GM23338 (cell line): ENCODE measurements at regions not wholly inside any gene's neighbourhood (a gene's known extent, or its start where the extent isn't known, plus 50 kb on each side); places are given as distances from the start of the nearest gene placed in this dataset.

Experiments
- ATAC-seq: fragments of 200-7000 bp; cut with Tn5 transposase; 3 replicates; pipeline ENCODE4 v1.9.1; 2020
- DNase-seq: peaks from one replicate; pipeline ENCODE4 v3.0.0-alpha.2; 2015; ENCODE audit warnings: low spot score
- H2AFZ ChIP-seq: fragments of 200-600 bp; sonication (generic); 2 replicates; pipeline ENCODE4 v1.8.0; 2016; ENCODE audit warnings: antibody characterized with exemption, mild to moderate bottlenecking, moderate library complexity
- H3F3A ChIP-seq: fragments of 200-600 bp; sonication (generic); replicated peaks from 2 replicates; pipeline ENCODE4 v1.8.0; 2017; ENCODE audit warnings: antibody characterized with exemption, mixed run types, low read depth
- H3K27ac ChIP-seq: fragments of 200-600 bp; sonication (generic); 2 replicates; pipeline ENCODE4 v1.6.1; 2016; ENCODE audit warnings: low read depth
- H3K27me3 ChIP-seq: fragments of 200-600 bp; sonication (generic); 2 replicates; pipeline ENCODE4 v1.8.0; 2016; ENCODE audit warnings: mild to moderate bottlenecking, mixed run types, moderate library complexity; ENCODE audit not compliant: insufficient read depth
- H3K36me3 ChIP-seq: fragments of 200-600 bp; sonication (generic); 2 replicates; pipeline ENCODE4 v1.8.0; 2016; ENCODE audit warnings: mild to moderate bottlenecking; ENCODE audit not compliant: insufficient read depth
- H3K4me1 ChIP-seq: fragments of 200-600 bp; sonication (generic); 2 replicates; pipeline ENCODE4 v1.8.0; 2016; ENCODE audit warnings: mild to moderate bottlenecking, moderate library complexity; ENCODE audit not compliant: insufficient read depth
- H3K4me2 ChIP-seq: fragments of 200-600 bp; sonication (generic); 2 replicates; pipeline ENCODE4 v1.7.1; 2017; ENCODE audit warnings: mixed run types
- H3K4me3 ChIP-seq: fragments of 200-600 bp; sonication (generic); 2 replicates; pipeline ENCODE4 v1.6.1; 2016; ENCODE audit warnings: mixed run types
- H3K79me2 ChIP-seq: fragments of 200-600 bp; sonication (generic); replicated peaks from 2 replicates; pipeline ENCODE4 v1.8.0; 2017; ENCODE audit warnings: mild to moderate bottlenecking; ENCODE audit not compliant: insufficient read depth
- H3K9me2 ChIP-seq: fragments of 200-600 bp; sonication (generic); 2 replicates; pipeline ENCODE4 v1.8.0; 2017; ENCODE audit not compliant: insufficient read depth
- H4K20me1 ChIP-seq: fragments of 200-600 bp; sonication (generic); replicated peaks from 2 replicates; pipeline ENCODE4 v1.8.0; 2017; ENCODE audit warnings: mild to moderate bottlenecking; ENCODE audit not compliant: insufficient read depth
- H3K27ac Mint-ChIP-seq: 2 replicates; pipeline ENCODE4 v1.8.0; 2020; ENCODE audit warnings: inconsistent platforms, mild to moderate bottlenecking, moderate library complexity, mixed read lengths
- H3K27me3 Mint-ChIP-seq: 3 replicates; pipeline ENCODE4 v1.8.0; 2022; ENCODE audit warnings: low read depth, mild to moderate bottlenecking, moderate library complexity, mixed read lengths, inconsistent platforms; ENCODE audit not compliant: insufficient read depth, poor library complexity
- H3K36me3 Mint-ChIP-seq: 3 replicates; pipeline ENCODE4 v1.8.0; 2021; ENCODE audit warnings: low read depth, mild to moderate bottlenecking, inconsistent platforms, moderate library complexity, mixed read lengths
- H3K4me1 Mint-ChIP-seq: 3 replicates; pipeline ENCODE4 v1.8.0; 2020; ENCODE audit warnings: mild to moderate bottlenecking, inconsistent platforms, mixed read lengths
- H3K4me3 Mint-ChIP-seq: 3 replicates; pipeline ENCODE4 v1.8.0; 2021; ENCODE audit warnings: moderate library complexity, mild to moderate bottlenecking, inconsistent platforms, mixed read lengths
- H3K9me3 Mint-ChIP-seq: 3 replicates; pipeline ENCODE4 v1.8.0; 2020; ENCODE audit warnings: moderate library complexity, mild to moderate bottlenecking, inconsistent platforms, mixed read lengths
- CREB1 ChIP-seq: fragments of 250-450 bp; sonication (Bioruptor Pico); IDR thresholded peaks from 2 replicates; pipeline ENCODE4 v1.5.0; 2020; ENCODE audit warnings: low read depth, mild to moderate bottlenecking, moderate library complexity
- EZH2 ChIP-seq: fragments of 200-600 bp; sonication (generic); IDR thresholded peaks from one replicate; pipeline ENCODE4 v1.8.0; 2017; ENCODE audit warnings: antibody characterized with exemption, mild to moderate bottlenecking, low read depth; ENCODE audit not compliant: unreplicated experiment
- EZH2phosphoT487 ChIP-seq: fragments of 200-600 bp; sonication (generic); IDR thresholded peaks from one replicate; pipeline ENCODE4 v1.8.1; 2018; ENCODE audit warnings: antibody characterized with exemption; ENCODE audit not compliant: unreplicated experiment
- JUNB ChIP-seq: IDR thresholded peaks from one replicate; pipeline ENCODE4 v1.6.1; 2016; ENCODE audit warnings: antibody characterized with exemption; ENCODE audit not compliant: unreplicated experiment
- NANOG ChIP-seq: IDR thresholded peaks from 2 replicates; pipeline ENCODE4 v1.6.1; 2016; ENCODE audit warnings: antibody characterized with exemption, borderline replicate concordance
- POLR2AphosphoS5 ChIP-seq: IDR thresholded peaks from 2 replicates; pipeline ENCODE4 v1.6.1; 2016; ENCODE audit warnings: antibody characterized with exemption, low read depth
- STAT1 ChIP-seq: IDR thresholded peaks from one replicate; pipeline ENCODE4 v1.6.1; 2016; ENCODE audit warnings: antibody characterized with exemption; ENCODE audit not compliant: unreplicated experiment
- ZNF114 ChIP-seq: fragments of 250-450 bp; sonication (Bioruptor Pico); IDR thresholded peaks from 2 replicates; pipeline ENCODE4 v1.5.0; 2020; ENCODE audit warnings: mild to moderate bottlenecking, moderate library complexity
- ZNF331 ChIP-seq: fragments of 250-450 bp; sonication (Bioruptor Pico); IDR thresholded peaks from 2 replicates; pipeline ENCODE4 v1.5.0; 2020; ENCODE audit warnings: low read depth, mild to moderate bottlenecking, moderate library complexity
- TF ChIP-seq, protein P1 (sequence below): IDR thresholded peaks from 2 replicates; pipeline ENCODE4 v1.6.1; 2016; ENCODE audit warnings: antibody characterized with exemption
- TF ChIP-seq, protein P2 (sequence below), 2 experiments: fragments of 200-600 bp in 1 of 2; sonication (generic) in 1 of 2; conservative IDR thresholded peaks; 2 replicates each; pipeline versions ENCODE4 v1.5.1 to v1.6.1; 2016 to 2017; ENCODE audit warnings: antibody characterized with exemption in 2 of 2, low read depth in 2 of 2, mild to moderate bottlenecking in 2 of 2, moderate library complexity in 1 of 2

DNA sequence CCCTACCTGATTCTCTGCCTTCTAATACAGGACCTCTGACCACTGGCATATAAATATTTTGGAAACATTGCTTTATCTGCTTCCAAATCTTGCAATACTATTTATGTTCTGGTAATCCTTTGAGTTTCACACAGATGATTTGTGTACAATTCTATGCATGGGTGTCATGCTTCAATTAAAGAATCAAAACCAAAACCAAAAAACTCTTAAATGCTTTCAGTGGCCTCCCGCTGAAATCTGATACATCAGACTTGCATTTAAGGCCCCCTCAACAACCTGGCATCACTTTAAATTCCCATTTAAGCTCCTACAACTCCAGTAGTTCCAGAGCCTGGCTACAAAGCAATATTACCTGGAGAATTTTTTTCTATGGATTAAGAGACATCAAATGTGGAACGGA lies 221.7 kb upstream of the NAV3 start:
- H2AFZ ChIP-seq, result no peak overlapping the region
- ATAC-seq (no peak), DNase-seq (no peak)
- Mint-ChIP-seq H3K27ac (no peak overlapping the region), H3K9me3 (no peaks in the 10 kb centered on the region), H3K27me3 (peaks cover 4% of the 10 kb centered on the region), H3K36me3 (no peaks in the 10 kb centered on the region), H3K4me3 (no peak overlapping the region), H3K4me1 (peaks cover 11% of the 10 kb centered on the region; the same call in 2 of the 3 replicates)
- H3K36me3 ChIP-seq, result no peaks in the 10 kb centered on the region
- H4K20me1 ChIP-seq, result no peaks in the 10 kb centered on the region
- TF ChIP-seq ZNF331 (CRISPR knock-in tag) (no peak), ZNF114 (CRISPR knock-in tag) (no peak), EZH2phosphoT487 (no peak), STAT1 (no peak)
- TF ChIP-seq, protein P1, sequence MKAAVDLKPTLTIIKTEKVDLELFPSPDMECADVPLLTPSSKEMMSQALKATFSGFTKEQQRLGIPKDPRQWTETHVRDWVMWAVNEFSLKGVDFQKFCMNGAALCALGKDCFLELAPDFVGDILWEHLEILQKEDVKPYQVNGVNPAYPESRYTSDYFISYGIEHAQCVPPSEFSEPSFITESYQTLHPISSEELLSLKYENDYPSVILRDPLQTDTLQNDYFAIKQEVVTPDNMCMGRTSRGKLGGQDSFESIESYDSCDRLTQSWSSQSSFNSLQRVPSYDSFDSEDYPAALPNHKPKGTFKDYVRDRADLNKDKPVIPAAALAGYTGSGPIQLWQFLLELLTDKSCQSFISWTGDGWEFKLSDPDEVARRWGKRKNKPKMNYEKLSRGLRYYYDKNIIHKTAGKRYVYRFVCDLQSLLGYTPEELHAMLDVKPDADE, result no peak
- no peak overlapping the region for H3K27ac ChIP-seq
- peaks cover 13% of the 10 kb centered on the region for H3K4me1 ChIP-seq
- H3K4me2 ChIP-seq, result no peak overlapping the region
- H3K9me2 ChIP-seq, result no peaks in the 10 kb centered on the region
- H3F3A ChIP-seq, result no peaks in the 10 kb centered on the region
- no peaks in the 10 kb centered on the region for H3K79me2 ChIP-seq
- H3K27me3 ChIP-seq, result no peaks in the 10 kb centered on the region
- H3K4me3 ChIP-seq, result no peak overlapping the region

DNA sequence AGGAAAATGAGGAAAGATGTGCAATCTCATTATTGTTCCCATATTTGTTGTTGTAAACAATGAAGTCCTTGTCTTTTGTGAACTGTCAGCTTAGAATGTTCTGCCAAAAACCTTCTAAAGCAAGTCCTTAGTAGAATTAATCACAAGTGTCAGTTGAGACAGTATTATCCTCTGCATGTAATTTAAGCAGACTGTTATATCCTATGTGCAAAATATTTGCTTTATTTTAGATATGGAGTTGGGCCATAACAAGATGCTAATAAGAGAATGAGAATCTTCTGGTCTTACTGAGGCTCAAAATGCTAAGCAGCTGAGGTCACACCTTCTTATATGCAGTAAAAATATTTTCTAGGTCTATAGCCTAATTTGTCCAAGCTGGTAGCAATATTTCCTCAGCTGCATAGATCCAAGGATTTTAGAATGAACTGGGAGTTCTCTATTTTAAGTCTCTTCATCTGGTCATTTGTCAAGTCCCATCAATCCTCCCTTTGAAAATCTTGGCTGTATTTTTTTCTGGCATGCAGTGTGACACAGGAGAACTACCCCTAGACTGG lies 222.3 kb upstream of the NAV3 start:
- Histone ChIP-seq H3F3A (no peaks in the 10 kb centered on the region), H3K79me2 (no peaks in the 10 kb centered on the region), H3K4me1 (peaks cover 6% of the 10 kb centered on the region), H3K36me3 (no peaks in the 10 kb centered on the region), H3K27me3 (no peaks in the 10 kb centered on the region), H2AFZ (no peak overlapping the region), H3K27ac (0 out of 2 replicates have a peak overlapping the region, but pooled peaks have one; percentile 28), H3K9me2 (no peaks in the 10 kb centered on the region), H3K4me3 (no peak overlapping the region), H3K4me2 (no peak overlapping the region), H4K20me1 (no peaks in the 10 kb centered on the region)
- no peaks in the 10 kb centered on the region for H3K9me3 Mint-ChIP-seq
- TF ChIP-seq POLR2AphosphoS5, result no peak
- no peak for TF ChIP-seq EZH2
- no peak for TF ChIP-seq ZNF114 (CRISPR knock-in tag)
- no peak for TF ChIP-seq CREB1 (CRISPR knock-in tag)
- TF ChIP-seq STAT1, result no peak
- TF ChIP-seq, protein P2, sequence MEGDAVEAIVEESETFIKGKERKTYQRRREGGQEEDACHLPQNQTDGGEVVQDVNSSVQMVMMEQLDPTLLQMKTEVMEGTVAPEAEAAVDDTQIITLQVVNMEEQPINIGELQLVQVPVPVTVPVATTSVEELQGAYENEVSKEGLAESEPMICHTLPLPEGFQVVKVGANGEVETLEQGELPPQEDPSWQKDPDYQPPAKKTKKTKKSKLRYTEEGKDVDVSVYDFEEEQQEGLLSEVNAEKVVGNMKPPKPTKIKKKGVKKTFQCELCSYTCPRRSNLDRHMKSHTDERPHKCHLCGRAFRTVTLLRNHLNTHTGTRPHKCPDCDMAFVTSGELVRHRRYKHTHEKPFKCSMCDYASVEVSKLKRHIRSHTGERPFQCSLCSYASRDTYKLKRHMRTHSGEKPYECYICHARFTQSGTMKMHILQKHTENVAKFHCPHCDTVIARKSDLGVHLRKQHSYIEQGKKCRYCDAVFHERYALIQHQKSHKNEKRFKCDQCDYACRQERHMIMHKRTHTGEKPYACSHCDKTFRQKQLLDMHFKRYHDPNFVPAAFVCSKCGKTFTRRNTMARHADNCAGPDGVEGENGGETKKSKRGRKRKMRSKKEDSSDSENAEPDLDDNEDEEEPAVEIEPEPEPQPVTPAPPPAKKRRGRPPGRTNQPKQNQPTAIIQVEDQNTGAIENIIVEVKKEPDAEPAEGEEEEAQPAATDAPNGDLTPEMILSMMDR (conservative IDR thresholded peaks at IDR 0.05; ENCODE audit: low read depth in 2 of 2), result no peak
- no peak for TF ChIP-seq JUNB
- no peak for TF ChIP-seq ZNF331 (CRISPR knock-in tag)
- no peak for TF ChIP-seq NANOG
- no peak overlapping the region for H3K27ac Mint-ChIP-seq
- peaks cover 6% of the 10 kb centered on the region; the same call in 2 of the 3 replicates for H3K4me1 Mint-ChIP-seq
- ATAC-seq (no peak), DNase-seq (no peak)
- no peak overlapping the region for H3K4me3 Mint-ChIP-seq
- H3K27me3 Mint-ChIP-seq, result peaks cover 3% of the 10 kb centered on the region
- H3K36me3 Mint-ChIP-seq, result no peaks in the 10 kb centered on the region
